ENCODE measurements at regions not wholly inside any gene's neighbourhood (a gene's known extent, or its start where the extent isn't known, plus 50 kb on each side); places are given as distances from the start of the nearest gene placed in this dataset.
A peak's percentile ranks its signal among the peaks of the same experiment; 100 is the strongest.

DNA sequence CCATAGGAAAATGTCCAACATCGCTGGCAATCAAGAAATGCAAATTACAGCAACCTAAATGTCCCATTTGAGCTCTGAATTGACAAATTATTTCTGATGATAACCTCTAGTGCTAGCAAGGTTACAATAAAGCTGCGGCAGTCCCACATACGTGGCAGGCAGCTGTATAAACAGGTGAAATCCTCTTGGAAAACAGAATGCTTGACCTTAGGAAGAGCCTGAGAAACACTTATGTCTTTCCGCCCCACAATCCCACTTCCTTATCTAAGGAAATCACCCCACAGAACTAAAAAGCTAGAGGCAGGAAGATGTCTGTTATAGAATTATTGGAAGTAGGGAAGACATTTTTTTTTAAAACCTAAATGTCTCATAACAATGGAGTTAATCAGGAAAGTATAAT, 154.3 kb downstream of the KATNIP start:
- WGBS (ENCODE audit: extremely low coverage, insufficient coverage, low lambda C conversion rate) = no CpG with 5 or more reads among the region's 4 CpGs
- H2BK5ac ChIP-seq (ENCODE audit: low read length) = no peak overlapping the region
- no peaks in the 10 kb centered on the region for H3K27me3 ChIP-seq (ENCODE audit: insufficient read depth, low read length, poor library complexity)
- no peak overlapping the region for H4K8ac ChIP-seq (ENCODE audit: low read depth, low read length)
- H3K18ac ChIP-seq (ENCODE audit: low read length) = no peak overlapping the region
- no peak overlapping the region for H3K56ac ChIP-seq (ENCODE audit: low read length)
- no peak overlapping the region for H3K9ac ChIP-seq (ENCODE audit: low read length)
- no peaks in the 10 kb centered on the region for H3K79me1 ChIP-seq (ENCODE audit: low read length)
- H3K23ac ChIP-seq (ENCODE audit: low read length) = no peak overlapping the region
- H3K4me1 ChIP-seq (ENCODE audit: control insufficient read depth, low read depth, low read length) = no peaks in the 10 kb centered on the region
- H3K36me3 ChIP-seq (ENCODE audit: control insufficient read depth, insufficient read depth, low read length) = no peaks in the 10 kb centered on the region
- no peak overlapping the region for H3K4ac ChIP-seq (ENCODE audit: low read depth, low read length)
- no peak overlapping the region for H2BK15ac ChIP-seq (replicated peaks; ENCODE audit: low read depth)
- no peak for DNase-seq
- H3K4me3 ChIP-seq (ENCODE audit: low read length) = no peak overlapping the region
- H4K5ac ChIP-seq (ENCODE audit: low read length) = no peak overlapping the region
- H2BK120ac ChIP-seq (ENCODE audit: low read depth, low read length) = no peak overlapping the region
- H3K4me2 ChIP-seq (ENCODE audit: low read length) = no peak overlapping the region
- no peak overlapping the region for H2AK5ac ChIP-seq (ENCODE audit: low read length)
- H3K79me2 ChIP-seq (ENCODE audit: control insufficient read depth, insufficient read depth, low read length) = no peaks in the 10 kb centered on the region
- no peak overlapping the region for H3K27ac ChIP-seq (ENCODE audit: low read depth, low read length)

DNA sequence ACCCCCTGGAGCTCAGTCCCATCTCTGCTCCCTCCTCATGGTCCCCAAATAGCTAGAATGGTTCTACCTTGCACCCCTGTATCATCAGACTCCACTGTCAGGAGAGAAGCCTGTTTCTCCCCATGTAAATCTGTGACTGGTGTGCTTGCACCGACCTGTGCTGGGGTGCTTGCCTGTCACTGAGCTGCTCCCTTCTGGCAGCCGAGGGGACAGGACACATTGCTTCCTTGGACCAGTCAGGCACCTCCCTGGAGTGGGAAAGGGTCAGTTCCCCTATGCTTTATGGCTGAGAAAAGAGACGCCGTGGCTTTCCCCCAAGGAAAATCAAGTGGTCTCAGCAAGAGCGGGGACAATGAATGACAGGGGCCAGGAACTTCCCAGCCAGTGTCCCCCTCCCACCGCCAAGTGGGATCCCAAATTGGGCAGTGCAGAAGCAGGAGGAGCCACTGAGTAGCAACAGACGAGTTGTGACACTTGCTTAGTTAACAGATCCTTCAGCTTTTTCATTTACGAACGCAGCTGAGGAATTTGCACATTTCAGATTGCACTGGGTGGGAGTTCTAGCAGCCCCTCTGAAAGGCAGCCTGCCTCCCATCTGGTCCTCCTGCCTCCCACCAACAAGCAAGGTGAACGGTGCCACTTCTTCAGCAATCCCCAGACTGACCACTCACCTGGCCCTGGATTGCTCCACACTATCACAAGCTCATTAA, 156.4 kb downstream of the KATNIP start:
- H3K4me1 ChIP-seq (ENCODE audit: control insufficient read depth, low read depth, low read length) = no peaks in the 10 kb centered on the region
- DNase-seq = no peak
- no peak overlapping the region for H3K27ac ChIP-seq (ENCODE audit: low read depth, low read length)
- no peak overlapping the region for H3K9ac ChIP-seq (ENCODE audit: low read length)
- H4K8ac ChIP-seq (ENCODE audit: low read depth, low read length) = no peak overlapping the region
- no peak overlapping the region for H3K4ac ChIP-seq (ENCODE audit: low read depth, low read length)
- no peak overlapping the region for H3K18ac ChIP-seq (ENCODE audit: low read length)
- no peaks in the 10 kb centered on the region for H3K36me3 ChIP-seq (ENCODE audit: control insufficient read depth, insufficient read depth, low read length)
- H3K4me2 ChIP-seq (ENCODE audit: low read length) = no peak overlapping the region
- H3K27me3 ChIP-seq (ENCODE audit: insufficient read depth, low read length, poor library complexity) = no peaks in the 10 kb centered on the region
- H4K5ac ChIP-seq (ENCODE audit: low read length) = no peak overlapping the region
- H2AK5ac ChIP-seq (ENCODE audit: low read length) = no peak overlapping the region
- no peak overlapping the region for H2BK120ac ChIP-seq (ENCODE audit: low read depth, low read length)
- H2BK15ac ChIP-seq (replicated peaks; ENCODE audit: low read depth) = no peak overlapping the region
- no peak overlapping the region for H3K23ac ChIP-seq (ENCODE audit: low read length)
- WGBS (ENCODE audit: extremely low coverage, insufficient coverage, low lambda C conversion rate) = no CpG with 5 or more reads among the region's 10 CpGs
- H3K79me1 ChIP-seq (ENCODE audit: low read length) = no peaks in the 10 kb centered on the region
- H2BK5ac ChIP-seq (ENCODE audit: low read length) = no peak overlapping the region
- no peak overlapping the region for H3K56ac ChIP-seq (ENCODE audit: low read length)
- no peaks in the 10 kb centered on the region for H3K79me2 ChIP-seq (ENCODE audit: control insufficient read depth, insufficient read depth, low read length)
- no peak overlapping the region for H3K4me3 ChIP-seq (ENCODE audit: low read length)

DNA sequence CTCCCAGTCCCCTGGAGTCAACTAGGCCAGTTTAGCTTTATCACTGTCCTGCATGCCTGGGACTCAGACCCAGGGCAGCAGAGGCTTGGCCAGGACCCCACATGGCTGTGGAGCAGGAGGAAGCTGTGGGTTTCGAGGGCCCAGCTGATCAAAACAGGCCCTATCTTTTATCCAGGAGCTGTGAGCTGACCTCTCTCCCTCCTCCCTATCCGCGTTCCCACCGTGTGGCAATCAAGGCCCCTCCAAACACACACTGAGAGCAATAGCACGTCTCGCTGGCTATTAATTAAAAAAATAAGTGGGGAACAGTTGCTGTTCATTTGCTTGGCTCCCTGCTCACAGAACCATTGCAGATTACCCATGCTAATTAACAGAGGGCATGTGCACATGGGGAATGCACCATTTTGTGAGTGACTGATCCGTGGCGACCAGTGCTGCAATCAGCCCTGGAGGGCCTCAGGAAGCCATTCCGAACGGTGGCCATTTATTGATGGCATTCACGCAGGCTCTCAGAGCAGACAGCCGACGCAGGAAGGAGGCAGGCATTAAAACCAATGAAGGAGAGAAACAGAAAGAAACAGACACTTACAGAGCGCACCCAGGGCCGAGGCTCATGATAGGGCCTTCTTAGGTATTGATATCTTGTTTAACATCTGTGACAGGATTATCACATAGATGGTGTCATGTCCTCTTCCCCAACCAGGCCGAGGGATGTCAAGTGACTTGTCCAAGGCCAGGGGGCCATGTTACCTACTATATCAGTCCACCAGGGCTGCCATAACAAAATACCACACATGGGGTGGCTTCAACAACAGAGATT, 157.1 kb downstream of the KATNIP start:
- no peak overlapping the region for H4K5ac ChIP-seq (ENCODE audit: low read length)
- no peak overlapping the region for H2AK5ac ChIP-seq (ENCODE audit: low read length)
- H3K4me2 ChIP-seq (ENCODE audit: low read length) = no peak overlapping the region
- WGBS (ENCODE audit: extremely low coverage, insufficient coverage, low lambda C conversion rate) = no CpG with 5 or more reads among the region's 16 CpGs
- H3K36me3 ChIP-seq (ENCODE audit: control insufficient read depth, insufficient read depth, low read length) = no peaks in the 10 kb centered on the region
- H3K4ac ChIP-seq (ENCODE audit: low read depth, low read length) = no peak overlapping the region
- H3K9ac ChIP-seq (ENCODE audit: low read length) = no peak overlapping the region
- no peaks in the 10 kb centered on the region for H3K4me1 ChIP-seq (ENCODE audit: control insufficient read depth, low read depth, low read length)
- no peak overlapping the region for H3K27ac ChIP-seq (ENCODE audit: low read depth, low read length)
- H2BK15ac ChIP-seq (replicated peaks; ENCODE audit: low read depth) = no peak overlapping the region
- H3K23ac ChIP-seq (ENCODE audit: low read length) = no peak overlapping the region
- H3K79me2 ChIP-seq (ENCODE audit: control insufficient read depth, insufficient read depth, low read length) = no peaks in the 10 kb centered on the region
- no peaks in the 10 kb centered on the region for H3K27me3 ChIP-seq (ENCODE audit: insufficient read depth, low read length, poor library complexity)
- no peak overlapping the region for H2BK120ac ChIP-seq (ENCODE audit: low read depth, low read length)
- no peak overlapping the region for H2BK5ac ChIP-seq (ENCODE audit: low read length)
- DNase-seq = no peak
- H3K79me1 ChIP-seq (ENCODE audit: low read length) = no peaks in the 10 kb centered on the region
- H3K4me3 ChIP-seq (ENCODE audit: low read length) = no peak overlapping the region
- H4K8ac ChIP-seq (ENCODE audit: low read depth, low read length) = no peak overlapping the region
- no peak overlapping the region for H3K18ac ChIP-seq (ENCODE audit: low read length)
- no peak overlapping the region for H3K56ac ChIP-seq (ENCODE audit: low read length)

DNA sequence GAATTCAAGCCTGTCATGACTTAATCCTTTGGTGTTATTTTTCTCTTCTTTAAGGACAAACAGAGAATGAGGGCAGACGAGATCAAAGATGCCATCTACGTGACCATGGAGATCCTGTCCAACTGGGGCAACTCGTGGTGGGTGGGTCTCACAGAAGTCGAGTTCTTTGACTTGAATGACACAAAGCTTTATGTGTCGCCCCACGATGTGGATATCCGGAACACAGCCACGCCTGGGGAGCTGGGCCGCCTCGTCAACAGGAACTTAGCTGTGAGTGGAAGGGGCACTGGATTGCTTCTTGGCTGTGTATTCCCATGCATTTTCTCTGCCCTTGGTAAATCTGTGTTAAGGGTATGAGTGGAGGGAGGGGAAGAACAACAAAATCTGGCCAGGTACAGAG, 158.7 kb downstream of the KATNIP start:
- H3K18ac ChIP-seq (ENCODE audit: low read length) = no peak overlapping the region
- no peak overlapping the region for H2BK15ac ChIP-seq (replicated peaks; ENCODE audit: low read depth)
- no peaks in the 10 kb centered on the region for H3K4me1 ChIP-seq (ENCODE audit: control insufficient read depth, low read depth, low read length)
- H4K8ac ChIP-seq (ENCODE audit: low read depth, low read length) = no peak overlapping the region
- DNase-seq = no peak
- no peak overlapping the region for H3K56ac ChIP-seq (ENCODE audit: low read length)
- H3K36me3 ChIP-seq (ENCODE audit: control insufficient read depth, insufficient read depth, low read length) = no peaks in the 10 kb centered on the region
- H3K23ac ChIP-seq (ENCODE audit: low read length) = no peak overlapping the region
- no peaks in the 10 kb centered on the region for H3K79me1 ChIP-seq (ENCODE audit: low read length)
- H2BK120ac ChIP-seq (ENCODE audit: low read depth, low read length) = no peak overlapping the region
- H3K27me3 ChIP-seq (ENCODE audit: insufficient read depth, low read length, poor library complexity) = no peaks in the 10 kb centered on the region
- H2AK5ac ChIP-seq (ENCODE audit: low read length) = no peak overlapping the region
- no peak overlapping the region for H3K4ac ChIP-seq (ENCODE audit: low read depth, low read length)
- H3K79me2 ChIP-seq (ENCODE audit: control insufficient read depth, insufficient read depth, low read length) = no peaks in the 10 kb centered on the region
- H3K4me3 ChIP-seq (ENCODE audit: low read length) = no peak overlapping the region
- WGBS (ENCODE audit: extremely low coverage, insufficient coverage, low lambda C conversion rate) = no CpG with 5 or more reads among the region's 10 CpGs
- H4K5ac ChIP-seq (ENCODE audit: low read length) = no peak overlapping the region
- no peak overlapping the region for H2BK5ac ChIP-seq (ENCODE audit: low read length)
- H3K27ac ChIP-seq (ENCODE audit: low read depth, low read length) = no peak overlapping the region
- H3K4me2 ChIP-seq (ENCODE audit: low read length) = no peak overlapping the region
- no peak overlapping the region for H3K9ac ChIP-seq (ENCODE audit: low read length)

DNA sequence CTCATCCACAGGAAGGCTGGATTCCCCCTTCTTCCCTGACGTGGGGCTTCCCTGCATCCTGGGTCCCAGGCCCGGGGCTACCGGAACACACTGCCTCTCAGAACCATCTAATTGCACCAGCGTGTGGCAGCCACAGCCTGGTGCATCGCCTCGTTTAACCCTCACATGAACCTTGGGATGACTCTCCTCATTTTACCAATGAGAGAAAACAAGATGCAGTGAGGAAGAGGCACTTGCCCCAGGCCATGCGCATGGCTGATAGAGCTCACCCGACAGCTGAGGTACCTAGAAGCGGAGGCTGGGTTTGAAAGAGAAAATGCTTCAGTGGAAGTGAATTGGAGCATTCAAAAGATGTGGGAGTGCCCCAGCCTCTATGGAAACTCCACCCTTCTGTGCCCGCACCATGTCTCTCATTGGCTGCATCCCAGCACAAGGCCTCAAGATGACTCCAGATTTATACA, 162.3 kb downstream of the KATNIP start:
- Histone ChIP-seq H3K27ac (ENCODE audit: low read depth, low read length) (no peak overlapping the region), H3K56ac (ENCODE audit: low read length) (no peak overlapping the region), H3K4me3 (ENCODE audit: low read length) (no peak overlapping the region), H3K4ac (ENCODE audit: low read depth, low read length) (no peak overlapping the region), H2AK5ac (ENCODE audit: low read length) (no peak overlapping the region), H3K4me1 (ENCODE audit: control insufficient read depth, low read depth, low read length) (no peaks in the 10 kb centered on the region), H4K8ac (ENCODE audit: low read depth, low read length) (no peak overlapping the region), H4K5ac (ENCODE audit: low read length) (no peak overlapping the region), H3K9ac (ENCODE audit: low read length) (no peak overlapping the region), H3K18ac (ENCODE audit: low read length) (no peak overlapping the region), H3K36me3 (ENCODE audit: control insufficient read depth, insufficient read depth, low read length) (no peaks in the 10 kb centered on the region), H3K79me1 (ENCODE audit: low read length) (no peaks in the 10 kb centered on the region), H2BK15ac (replicated peaks; ENCODE audit: low read depth) (no peak overlapping the region), H2BK5ac (ENCODE audit: low read length) (no peak overlapping the region), H3K27me3 (ENCODE audit: insufficient read depth, low read length, poor library complexity) (no peaks in the 10 kb centered on the region), H3K23ac (ENCODE audit: low read length) (no peak overlapping the region), H3K4me2 (ENCODE audit: low read length) (no peak overlapping the region), H3K79me2 (ENCODE audit: control insufficient read depth, insufficient read depth, low read length) (no peaks in the 10 kb centered on the region), H2BK120ac (ENCODE audit: low read depth, low read length) (no peak overlapping the region)
- no CpG with 5 or more reads among the region's 10 CpGs for WGBS (ENCODE audit: extremely low coverage, insufficient coverage, low lambda C conversion rate)
- DNase-seq = peak; percentile 75
